NB4 (cell line): ENCODE measurements at regions not wholly inside any gene's neighbourhood (a gene's known extent, or its start where the extent isn't known, plus 50 kb on each side); places are given as distances from the start of the nearest gene placed in this dataset.

Experiments
- DNase-seq: peaks from one replicate; pipeline ENCODE4 v3.0.0; 2010; ENCODE audit warnings: low read depth
- H3K4me3 ChIP-seq: one replicate; pipeline ENCODE4 v1.5.1; 2011; ENCODE audit warnings: mild to moderate bottlenecking, low read depth, low read length, moderate library complexity
- MYC ChIP-seq: IDR thresholded peaks from 2 replicates; pipeline ENCODE4 v1.6.1; 2011; ENCODE audit warnings: low read depth, low read length
- POLR2A ChIP-seq: IDR thresholded peaks from 2 replicates; pipeline ENCODE4 v1.6.1; 2011; ENCODE audit warnings: mild to moderate bottlenecking; ENCODE audit not compliant: insufficient read length; ENCODE audit errors: extremely low read depth
- TF ChIP-seq, protein P1 (sequence below): IDR thresholded peaks from 2 replicates; pipeline ENCODE4 v1.6.1; 2011; ENCODE audit warnings: low read depth, low read length
- TF ChIP-seq, protein P2 (sequence below): IDR thresholded peaks from one replicate; pipeline ENCODE4 v1.5.1; 2012; ENCODE audit warnings: low read depth, low read length

DNA sequence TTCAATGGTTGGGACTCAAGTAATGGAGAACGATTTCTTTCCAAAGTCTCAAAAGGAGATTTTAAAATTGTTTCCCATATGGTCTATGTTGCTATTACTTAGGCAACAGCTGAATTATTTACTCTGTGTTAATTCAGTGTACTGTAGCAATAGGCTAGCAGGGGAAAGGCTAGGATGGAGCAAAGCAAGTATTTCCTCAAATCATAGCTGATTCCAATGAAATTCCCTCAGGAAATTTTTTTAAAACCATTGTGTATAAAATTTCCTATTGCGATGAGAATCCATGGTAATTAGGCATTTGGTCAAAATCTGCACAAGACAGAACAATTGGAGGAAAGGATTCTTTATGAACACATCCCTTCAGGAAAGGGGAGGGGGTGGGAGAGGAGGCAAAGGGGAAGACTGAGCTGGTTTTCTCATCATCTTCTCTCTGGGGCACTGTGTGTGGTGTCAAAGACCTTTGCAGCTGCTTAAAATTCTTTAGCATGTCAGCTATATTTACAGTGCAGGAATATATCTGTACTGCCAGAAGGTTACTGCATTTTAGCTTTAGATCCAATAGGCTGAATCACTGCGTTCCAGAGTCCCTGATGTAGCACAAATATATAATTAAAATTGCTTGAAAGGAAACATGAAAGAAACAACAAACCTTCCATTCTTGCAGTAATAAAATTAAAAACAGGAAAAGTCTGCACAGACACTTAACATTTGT lies 95.3 kb downstream of the ZNF608 start:
- DNase-seq: no peak
- TF ChIP-seq MYC: no peak
- TF ChIP-seq, protein P1, sequence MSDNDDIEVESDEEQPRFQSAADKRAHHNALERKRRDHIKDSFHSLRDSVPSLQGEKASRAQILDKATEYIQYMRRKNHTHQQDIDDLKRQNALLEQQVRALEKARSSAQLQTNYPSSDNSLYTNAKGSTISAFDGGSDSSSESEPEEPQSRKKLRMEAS: no peak
- TF ChIP-seq POLR2A: no peak
- TF ChIP-seq, protein P2, sequence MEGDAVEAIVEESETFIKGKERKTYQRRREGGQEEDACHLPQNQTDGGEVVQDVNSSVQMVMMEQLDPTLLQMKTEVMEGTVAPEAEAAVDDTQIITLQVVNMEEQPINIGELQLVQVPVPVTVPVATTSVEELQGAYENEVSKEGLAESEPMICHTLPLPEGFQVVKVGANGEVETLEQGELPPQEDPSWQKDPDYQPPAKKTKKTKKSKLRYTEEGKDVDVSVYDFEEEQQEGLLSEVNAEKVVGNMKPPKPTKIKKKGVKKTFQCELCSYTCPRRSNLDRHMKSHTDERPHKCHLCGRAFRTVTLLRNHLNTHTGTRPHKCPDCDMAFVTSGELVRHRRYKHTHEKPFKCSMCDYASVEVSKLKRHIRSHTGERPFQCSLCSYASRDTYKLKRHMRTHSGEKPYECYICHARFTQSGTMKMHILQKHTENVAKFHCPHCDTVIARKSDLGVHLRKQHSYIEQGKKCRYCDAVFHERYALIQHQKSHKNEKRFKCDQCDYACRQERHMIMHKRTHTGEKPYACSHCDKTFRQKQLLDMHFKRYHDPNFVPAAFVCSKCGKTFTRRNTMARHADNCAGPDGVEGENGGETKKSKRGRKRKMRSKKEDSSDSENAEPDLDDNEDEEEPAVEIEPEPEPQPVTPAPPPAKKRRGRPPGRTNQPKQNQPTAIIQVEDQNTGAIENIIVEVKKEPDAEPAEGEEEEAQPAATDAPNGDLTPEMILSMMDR: no peak

DNA sequence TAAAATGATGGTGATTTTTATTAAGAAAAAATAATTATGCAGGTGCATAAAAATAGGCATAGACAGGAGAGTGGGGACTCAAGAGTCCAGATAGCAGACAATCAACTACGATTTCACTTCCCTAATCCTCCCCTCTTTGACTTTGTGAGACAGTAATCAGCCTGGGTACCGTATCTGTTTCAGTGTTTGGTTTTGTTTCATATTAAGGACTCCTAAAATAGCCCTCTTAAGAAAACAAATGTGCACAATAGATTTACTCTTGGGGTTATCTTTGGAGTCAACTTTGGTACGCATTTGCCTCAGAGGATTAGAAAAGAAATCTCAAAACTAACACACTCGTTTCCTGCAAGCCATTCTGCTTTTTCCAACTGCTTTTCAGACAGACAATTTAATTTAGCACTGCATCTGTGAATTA lies 96.3 kb downstream of the ZNF608 start:
- DNase-seq: no peak
- TF ChIP-seq POLR2A: no peak
- TF ChIP-seq, protein P1: no peak
- TF ChIP-seq, protein P2: no peak
- TF ChIP-seq MYC: no peak
- H3K4me3 ChIP-seq: no peak overlapping the region

More for the DNA sequence above, 95.3 kb downstream of the ZNF608 start:
- no peak overlapping the region for H3K4me3 ChIP-seq

DNA sequence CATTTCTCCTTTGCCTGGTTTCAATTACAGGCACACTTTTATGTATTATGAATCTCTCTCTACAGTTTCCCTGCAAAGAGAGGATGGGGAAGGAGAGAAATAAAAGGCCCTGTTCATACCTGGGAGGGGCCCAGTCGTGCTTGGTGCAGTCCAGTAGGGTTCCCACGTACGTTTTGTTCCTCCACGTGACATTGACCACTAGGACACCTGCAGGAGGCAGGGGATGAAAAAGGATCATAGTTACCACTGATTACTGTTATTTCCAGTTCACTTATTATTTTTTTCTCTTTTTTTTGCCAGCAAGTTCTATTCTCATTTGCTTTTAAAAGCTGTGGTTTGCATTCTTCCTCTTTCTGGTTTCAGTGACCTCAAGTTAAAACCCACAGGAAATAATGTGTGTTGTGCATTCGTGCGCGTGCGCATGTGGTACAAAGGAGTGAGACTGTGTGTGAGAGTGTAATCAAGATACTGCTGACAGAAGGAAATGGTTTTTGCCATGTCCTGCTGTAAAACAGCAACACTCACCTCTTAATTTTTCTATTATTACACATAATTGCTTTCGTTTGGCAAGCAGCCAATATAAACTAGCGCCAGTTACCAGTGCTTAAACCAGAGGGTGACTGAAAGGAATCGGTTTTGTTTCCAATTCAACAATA lies 96.8 kb downstream of the ZNF608 start:
- peak; percentile 94 for DNase-seq
- H3K4me3 ChIP-seq: no peak overlapping the region
- TF ChIP-seq, protein P1: peak; percentile 76
- TF ChIP-seq, protein P2: no peak
- TF ChIP-seq POLR2A (no peak), MYC (peak; percentile 56)

DNA sequence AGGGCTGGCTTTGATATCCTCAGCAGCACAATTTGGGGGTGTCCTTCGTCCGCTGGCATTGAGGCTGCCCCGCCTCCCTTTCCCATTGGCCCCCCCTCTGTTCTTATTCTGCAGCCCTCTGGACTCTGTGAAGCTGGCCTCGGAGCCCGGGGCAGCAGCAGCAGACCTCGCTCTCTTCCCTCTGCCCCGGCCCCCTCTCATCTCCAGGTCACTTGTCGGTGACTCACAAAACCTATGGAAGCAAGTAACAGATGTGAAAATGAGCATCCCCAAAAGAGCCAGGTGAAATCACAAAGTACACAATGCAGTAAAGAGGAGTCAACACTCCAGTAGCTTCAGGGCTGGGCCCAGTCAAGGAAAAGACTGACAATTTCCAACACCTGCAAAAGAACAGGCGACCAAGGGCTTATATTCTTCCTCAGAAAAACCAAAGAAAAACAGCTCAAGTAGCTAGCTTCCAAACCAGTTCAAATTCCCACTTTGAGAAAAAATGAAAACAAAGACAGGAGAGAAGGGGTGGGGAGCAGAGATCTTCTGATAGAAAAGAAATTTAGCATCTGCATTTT lies 97.5 kb downstream of the ZNF608 start:
- TF ChIP-seq, protein P2: no peak
- TF ChIP-seq POLR2A (no peak), MYC (no peak)
- TF ChIP-seq, protein P1: no peak
- H3K4me3 ChIP-seq: no peak overlapping the region
- no peak for DNase-seq

DNA sequence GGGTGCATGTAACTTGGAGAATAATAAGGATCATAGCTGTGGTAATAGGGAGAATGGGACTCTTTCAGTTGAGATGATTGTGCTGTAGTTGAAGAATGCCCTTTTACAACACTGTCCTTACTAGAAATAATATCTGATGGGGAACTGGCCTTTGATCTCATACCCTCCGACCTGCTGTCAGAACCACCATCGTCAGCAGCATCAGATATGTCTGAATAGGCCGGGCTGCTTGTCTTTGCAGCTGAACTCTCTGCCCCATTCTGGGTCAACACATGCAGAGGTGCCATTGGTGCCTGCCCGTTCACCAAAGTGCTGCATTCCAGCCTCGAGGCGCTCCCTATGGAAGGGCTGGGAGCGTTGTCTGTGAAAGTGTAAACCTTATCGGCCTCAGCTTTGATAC lies 99.1 kb downstream of the ZNF608 start:
- H3K4me3 ChIP-seq: no peak overlapping the region
- TF ChIP-seq, protein P2: no peak
- no peak for TF ChIP-seq MYC
- TF ChIP-seq POLR2A: no peak
- TF ChIP-seq, protein P1: no peak
- no peak for DNase-seq
